ENCODE measurements at regions not wholly inside any gene's neighbourhood (a gene's known extent, or its start where the extent isn't known, plus 50 kb on each side); places are given as distances from the start of the nearest gene placed in this dataset.
"Not testable (repeated sequence)": the region's sequence is repeated elsewhere in the genome, so short reads cannot be mapped to it uniquely, and the experiment has no call there.

GRCh38 chr7:91603707-91604106, 276.8 kb downstream of the MTERF1 start:
- Histone ChIP-seq H3K27me3 (no peaks in the 10 kb centered on the region), H3K4me1 (no peaks in the 10 kb centered on the region), H4K20me1 (no peaks in the 10 kb centered on the region), H3K9me3 (no peaks in the 10 kb centered on the region), H3K4me2 (no peak overlapping the region), H3K9ac (no peak overlapping the region), H3K27ac (no peak overlapping the region), H3K4me3 (no peak overlapping the region), H3K36me3 (no peaks in the 10 kb centered on the region)
- TF ChIP-seq Cebpa-rat (IDR thresholded peaks at IDR 0.05), result no peak

- Histone ChIP-seq H3K27ac (no peak overlapping the region), H3K9ac (no peak overlapping the region), H3K36me3 (no peaks in the 10 kb centered on the region), H3K4me1 (no peaks in the 10 kb centered on the region), H3K4me3 (no peak overlapping the region), H3K27me3 (no peaks in the 10 kb centered on the region), H3K9me3 (no peaks in the 10 kb centered on the region), H4K20me1 (no peaks in the 10 kb centered on the region), H3K4me2 (no peak overlapping the region)
- TF ChIP-seq Cebpa-rat (IDR thresholded peaks at IDR 0.05), result no peak
Observed at GRCh38 chr7:91608606-91609005, 271.9 kb downstream of the MTERF1 start.

GRCh38 chr7:91609525-91609924, 271.0 kb downstream of the MTERF1 start:
- Histone ChIP-seq H3K9ac (no peak overlapping the region), H4K20me1 (no peaks in the 10 kb centered on the region), H3K27me3 (no peaks in the 10 kb centered on the region), H3K4me2 (no peak overlapping the region), H3K4me3 (no peak overlapping the region), H3K36me3 (no peaks in the 10 kb centered on the region), H3K27ac (no peak overlapping the region), H3K9me3 (no peaks in the 10 kb centered on the region), H3K4me1 (no peaks in the 10 kb centered on the region)
- TF ChIP-seq Cebpa-rat (IDR thresholded peaks at IDR 0.05), result no peak

- H3K4me3 ChIP-seq, result no peak overlapping the region
- H3K36me3 ChIP-seq, result no peaks in the 10 kb centered on the region
- no peaks in the 10 kb centered on the region for H3K9me3 ChIP-seq
- no peaks in the 10 kb centered on the region for H3K27me3 ChIP-seq
- TF ChIP-seq Cebpa-rat (IDR thresholded peaks at IDR 0.05), result no peak
- H3K27ac ChIP-seq, result no peak overlapping the region
- H4K20me1 ChIP-seq, result no peaks in the 10 kb centered on the region
- H3K9ac ChIP-seq, result no peak overlapping the region
- H3K4me2 ChIP-seq, result no peak overlapping the region
- H3K4me1 ChIP-seq, result no peaks in the 10 kb centered on the region
Observed at GRCh38 chr7:91614431-91614830, 266.1 kb downstream of the MTERF1 start.

- no peak overlapping the region for H3K4me2 ChIP-seq
- no peak overlapping the region for H3K4me3 ChIP-seq
- H3K27me3 ChIP-seq, result no peaks in the 10 kb centered on the region
- H3K4me1 ChIP-seq, result no peaks in the 10 kb centered on the region
- H3K36me3 ChIP-seq, result no peaks in the 10 kb centered on the region
- no peaks in the 10 kb centered on the region for H4K20me1 ChIP-seq
- H3K9me3 ChIP-seq, result no peaks in the 10 kb centered on the region
- H3K9ac ChIP-seq, result no peak overlapping the region
- no peak overlapping the region for H3K27ac ChIP-seq
- no peak for TF ChIP-seq Cebpa-rat (IDR thresholded peaks at IDR 0.05)
Observed at GRCh38 chr7:91618776-91619765, 261.4 kb downstream of the MTERF1 start.

GRCh38 chr7:91620827-91621226, 259.7 kb downstream of the MTERF1 start:
- Histone ChIP-seq H3K4me2 (no peak overlapping the region), H3K27ac (no peak overlapping the region), H4K20me1 (no peaks in the 10 kb centered on the region), H3K27me3 (no peaks in the 10 kb centered on the region), H3K4me3 (no peak overlapping the region), H3K4me1 (no peaks in the 10 kb centered on the region), H3K9ac (no peak overlapping the region), H3K9me3 (no peaks in the 10 kb centered on the region), H3K36me3 (no peaks in the 10 kb centered on the region)
- TF ChIP-seq Cebpa-rat (IDR thresholded peaks at IDR 0.05), result no peak

GRCh38 chr7:91627324-91627723, 253.2 kb downstream of the MTERF1 start:
- H3K27ac ChIP-seq, H3K4me2 ChIP-seq, H3K4me3 ChIP-seq, H4K20me1 ChIP-seq, H3K27me3 ChIP-seq, H3K9ac ChIP-seq, H3K9me3 ChIP-seq, H3K4me1 ChIP-seq, H3K36me3 ChIP-seq: not testable (repeated sequence)

GRCh38 chr7:91628742-91629141, 251.8 kb downstream of the MTERF1 start:
- Histone ChIP-seq H3K4me2 (no peak overlapping the region), H3K27ac (no peak overlapping the region), H3K9me3 (no peaks in the 10 kb centered on the region), H3K4me1 (no peaks in the 10 kb centered on the region), H3K4me3 (no peak overlapping the region), H3K27me3 (no peaks in the 10 kb centered on the region), H4K20me1 (no peaks in the 10 kb centered on the region), H3K36me3 (no peaks in the 10 kb centered on the region), H3K9ac (no peak overlapping the region)
- TF ChIP-seq Cebpa-rat (IDR thresholded peaks at IDR 0.05), result no peak

- no peaks in the 10 kb centered on the region for H3K9me3 ChIP-seq
- no peak overlapping the region for H3K9ac ChIP-seq
- H3K27ac ChIP-seq, result no peak overlapping the region
- H3K4me3 ChIP-seq, result no peak overlapping the region
- TF ChIP-seq Cebpa-rat (IDR thresholded peaks at IDR 0.05), result no peak
- no peaks in the 10 kb centered on the region for H3K4me1 ChIP-seq
- H3K4me2 ChIP-seq, result no peak overlapping the region
- no peaks in the 10 kb centered on the region for H3K27me3 ChIP-seq
- no peaks in the 10 kb centered on the region for H3K36me3 ChIP-seq
- no peaks in the 10 kb centered on the region for H4K20me1 ChIP-seq
Observed at GRCh38 chr7:91630581-91631380, 249.7 kb downstream of the MTERF1 start.

All from BLaER1 (cell line).